RCC 7860 (cell line): ENCODE measurements at regions not wholly inside any gene's neighbourhood (a gene's known extent, or its start where the extent isn't known, plus 50 kb on each side); places are given as distances from the start of the nearest gene placed in this dataset.
"Not testable (repeated sequence)": the region's sequence is repeated elsewhere in the genome, so short reads cannot be mapped to it uniquely, and the experiment has no call there.

Source experiments
- DNase-seq: peaks from one replicate; pipeline ENCODE4 v3.0.0-alpha.2; 2015; ENCODE audit warnings: low spot score
- FAIRE-seq: peaks from 2 replicates; lab custom pipeline; 2012; peaks lifted over from hg19 to GRCh38; lab: Jason Lieb, UNC

DNA sequence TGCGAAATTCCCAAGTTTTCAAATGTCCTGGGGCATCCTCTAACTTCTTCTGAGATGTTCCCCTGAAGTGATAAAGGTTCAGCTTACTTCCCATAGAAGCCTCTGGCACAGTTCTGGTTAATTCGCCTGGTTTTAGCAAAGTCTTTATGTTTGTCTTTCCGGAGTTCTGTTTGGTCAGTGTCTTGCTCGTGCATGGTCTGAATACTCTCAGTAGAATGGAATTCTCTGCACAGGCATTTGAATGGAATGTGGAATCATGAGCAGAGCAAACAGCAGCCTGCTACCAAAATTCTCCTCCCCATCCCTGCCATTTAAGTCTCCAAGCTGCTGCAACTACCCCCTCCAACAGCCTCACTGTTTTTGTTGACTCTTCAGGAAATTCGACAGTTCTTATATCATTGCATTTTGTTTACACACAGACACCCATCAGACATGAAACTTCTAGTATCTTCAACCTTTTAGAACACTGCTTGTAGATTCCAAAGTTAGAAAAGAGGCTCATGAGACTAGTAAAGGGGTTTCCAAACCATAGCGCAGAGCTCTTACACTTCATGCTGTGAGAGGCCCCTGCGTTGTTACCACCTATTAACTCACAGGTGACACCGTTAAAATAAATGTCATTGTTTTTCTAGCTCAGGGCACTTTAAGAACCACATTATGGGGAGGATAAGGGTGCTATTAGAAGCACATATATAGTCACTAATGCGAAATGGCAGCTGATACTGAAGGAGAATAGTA is 129.7 kb downstream of the PLCE1 start:
- peak; percentile 78 for DNase-seq
- peak; percentile 71 for FAIRE-seq

DNA sequence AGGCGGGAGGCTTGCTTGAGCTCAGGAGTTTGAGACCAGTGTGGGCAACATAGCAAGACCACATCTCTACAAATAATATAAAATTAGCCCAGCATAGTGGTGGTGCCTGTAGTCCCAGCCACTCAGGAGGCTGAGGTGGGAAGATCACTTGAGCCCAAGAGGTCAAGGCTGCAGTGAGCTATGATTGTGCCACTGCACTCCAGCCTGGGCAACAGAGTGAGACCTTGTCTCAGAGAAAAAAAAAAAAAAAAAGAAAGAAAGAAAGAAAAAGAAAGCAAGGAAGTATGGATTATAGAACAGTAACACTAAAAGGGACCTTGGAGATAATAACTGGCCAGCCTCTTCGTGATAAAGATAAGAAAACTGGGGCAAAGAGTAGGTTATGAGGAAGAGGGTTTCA is 130.4 kb downstream of the PLCE1 start:
- not testable (repeated sequence) for DNase-seq, FAIRE-seq

DNA sequence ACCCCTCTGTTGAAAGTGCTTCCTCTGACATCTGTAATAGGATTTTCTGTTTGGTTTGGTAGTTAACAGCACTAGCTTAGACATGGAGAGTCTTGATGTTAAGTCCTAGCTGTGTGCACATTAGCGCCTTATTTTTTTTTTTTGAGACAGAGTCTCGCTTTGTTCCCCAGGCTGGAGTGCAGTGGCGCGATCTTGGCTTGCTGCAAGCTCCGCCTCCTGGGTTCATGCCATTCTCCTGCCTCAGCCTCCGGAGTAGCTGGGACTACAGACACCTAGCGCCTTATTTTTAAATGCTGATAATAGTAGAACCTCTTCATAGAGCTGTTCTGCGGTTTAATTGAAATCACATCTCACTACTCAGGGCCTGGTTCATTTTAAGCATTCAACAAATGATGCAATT is 131.5 kb downstream of the PLCE1 start:
- DNase-seq, FAIRE-seq: not testable (repeated sequence)

GRCh38 chr10:94125856-94126255 is 132.1 kb downstream of the PLCE1 start:
- no peak for FAIRE-seq
- no peak for DNase-seq

GRCh38 chr10:94129393-94130130 is 135.8 kb downstream of the PLCE1 start:
- DNase-seq, result peak; percentile 42
- FAIRE-seq, result peak; percentile 7

DNA sequence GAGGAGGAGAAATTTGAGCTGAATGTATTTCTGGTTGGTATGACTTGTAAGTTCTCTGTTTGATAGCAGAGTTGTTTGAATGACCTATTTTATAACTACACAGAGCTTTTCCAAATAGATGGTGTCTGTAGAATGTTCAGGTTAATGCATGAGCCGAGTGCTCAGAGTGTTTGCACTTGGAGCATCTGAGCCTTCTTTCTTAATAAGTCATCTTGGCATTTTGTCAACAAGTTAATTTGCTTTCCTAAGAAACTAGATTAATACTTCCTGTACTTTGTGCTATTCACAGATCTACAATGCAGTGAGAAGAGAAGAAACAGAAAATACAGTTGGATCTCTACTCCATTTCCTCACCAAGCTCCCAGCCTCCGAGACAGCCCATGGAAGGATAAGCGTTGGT is 138.2 kb downstream of the PLCE1 start:
- DNase-seq (no peak), FAIRE-seq (no peak)

DNA sequence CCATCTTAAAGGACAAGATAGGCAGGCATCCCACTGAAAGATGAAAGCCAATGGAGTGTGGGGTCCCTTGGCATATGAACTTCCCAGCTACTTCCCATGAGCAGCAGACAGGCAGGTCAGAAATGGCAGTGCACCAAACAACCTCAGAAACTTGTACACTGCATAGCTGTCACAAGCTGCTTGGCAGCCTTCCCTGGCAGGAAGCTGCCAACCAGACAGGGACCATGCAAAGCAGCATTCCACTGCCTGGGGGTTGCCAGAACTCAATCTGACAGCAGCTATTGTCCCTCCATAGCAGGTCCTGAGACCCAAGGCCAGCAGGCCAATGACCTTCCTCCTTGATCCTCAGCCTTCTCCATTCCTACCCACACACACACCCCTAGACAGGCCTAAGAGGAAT is 139.5 kb downstream of the PLCE1 start:
- FAIRE-seq (no peak), DNase-seq (no peak)

DNA sequence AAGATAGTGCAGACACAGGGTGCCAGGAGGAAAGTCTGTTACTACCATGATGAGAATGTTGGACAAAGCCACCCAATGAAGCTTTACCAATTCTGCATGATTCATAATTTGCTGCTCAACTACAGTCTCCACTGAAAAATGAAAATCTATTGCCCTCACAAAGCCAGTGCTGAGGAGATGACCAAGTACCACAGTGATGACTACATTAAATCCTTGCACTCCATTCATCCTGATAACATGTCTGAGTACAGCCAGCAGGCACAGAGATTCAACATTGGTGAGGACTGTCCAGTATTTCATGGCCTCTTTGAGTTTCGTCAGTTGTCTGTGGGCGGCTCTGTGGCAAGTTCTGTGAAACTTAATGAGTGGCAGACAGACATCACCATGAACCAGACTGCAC is 144.0 kb downstream of the PLCE1 start:
- no peak for FAIRE-seq
- DNase-seq, result no peak

- no peak for FAIRE-seq
- DNase-seq, result no peak
Measured at GRCh38 chr10:94138391-94138790, 144.7 kb downstream of the PLCE1 start.

GRCh38 chr10:94143261-94143660 is 149.5 kb downstream of the PLCE1 start:
- peak; percentile 22 for FAIRE-seq
- no peak for DNase-seq

GRCh38 chr10:94146313-94146712 is 152.6 kb downstream of the PLCE1 start:
- FAIRE-seq (no peak), DNase-seq (no peak)

- no peak for FAIRE-seq
Measured at GRCh38 chr10:94146746-94147145, 153.0 kb downstream of the PLCE1 start.

DNA sequence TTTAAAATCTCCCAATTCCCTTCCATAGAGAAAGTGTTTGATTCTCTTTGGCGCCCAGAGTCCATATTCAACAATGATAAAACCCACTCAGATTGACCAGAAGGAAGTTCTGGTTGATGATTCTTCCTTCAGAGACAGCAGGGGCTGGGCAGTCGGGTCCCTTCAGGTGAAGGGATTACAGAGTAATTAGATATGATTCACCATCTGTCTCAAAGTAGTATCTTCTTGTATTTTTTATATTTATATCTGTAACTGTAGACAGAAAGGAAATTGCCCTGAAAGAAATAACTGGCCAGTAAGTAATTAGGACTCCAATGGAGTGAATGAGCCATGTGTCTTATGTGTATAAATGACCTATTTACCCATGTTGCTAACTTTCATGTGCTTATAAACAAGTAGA is 156.0 kb downstream of the PLCE1 start:
- DNase-seq (no peak), FAIRE-seq (no peak)

More at GRCh38 chr10:94146746-94147145, 153.0 kb downstream of the PLCE1 start:
- DNase-seq, result no peak

DNA sequence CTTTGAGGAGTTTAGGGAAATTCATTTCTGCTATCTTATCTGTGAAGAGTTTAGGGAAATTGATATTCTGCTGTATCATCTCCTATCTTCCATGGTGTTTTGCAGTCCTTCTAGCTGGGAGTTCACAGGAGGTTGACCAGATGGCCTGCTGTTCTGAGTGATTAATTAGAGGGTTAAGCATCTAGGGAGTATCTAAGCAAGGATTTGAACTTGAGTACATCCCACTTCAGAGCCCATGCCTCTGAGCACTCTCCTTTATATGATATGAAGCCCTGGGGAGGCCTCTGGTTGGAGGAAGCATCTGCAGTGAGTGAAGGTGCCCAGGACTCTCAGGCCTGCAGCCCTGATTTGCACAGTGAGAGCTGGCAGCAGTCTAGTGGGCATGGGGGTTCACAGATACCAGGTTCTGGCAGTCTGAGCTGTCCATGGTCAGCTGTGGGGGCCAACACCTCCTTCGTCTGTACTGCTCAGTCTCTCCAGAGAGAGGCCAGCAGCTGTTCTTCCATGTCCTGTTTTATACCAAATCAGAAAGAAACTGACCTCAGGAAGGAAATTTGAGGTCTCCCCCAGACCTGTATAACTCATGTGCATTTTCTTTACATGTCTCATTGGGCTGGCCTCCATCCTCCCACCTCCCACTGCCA is 156.9 kb downstream of the PLCE1 start:
- FAIRE-seq (no peak), DNase-seq (no peak)

DNA sequence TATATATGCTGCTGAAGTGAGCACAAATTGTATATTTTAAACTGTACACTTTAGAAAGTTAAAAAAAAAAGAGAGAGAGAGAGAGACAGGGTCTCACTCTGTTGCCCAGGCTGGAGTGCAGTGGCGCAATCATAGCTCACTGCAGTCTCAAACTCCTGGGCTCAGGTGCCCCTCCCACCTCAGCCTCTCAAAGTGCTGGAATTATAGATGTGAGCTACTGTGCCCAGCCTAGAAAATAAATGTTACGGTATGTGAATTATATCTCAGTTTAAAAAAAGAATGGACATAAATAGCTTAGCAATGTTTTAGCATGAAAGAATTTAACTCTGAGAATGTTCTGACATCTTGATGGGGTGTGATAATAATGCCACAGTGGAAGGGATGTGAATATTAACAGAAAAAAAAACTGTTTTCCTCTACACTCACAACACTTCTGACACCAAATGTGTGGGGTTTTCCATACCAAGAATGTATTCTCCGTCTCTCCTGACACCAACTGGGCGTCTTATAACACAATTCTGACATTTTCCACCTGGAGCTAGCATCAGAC is 162.1 kb downstream of the PLCE1 start:
- DNase-seq (no peak), FAIRE-seq (no peak)

DNA sequence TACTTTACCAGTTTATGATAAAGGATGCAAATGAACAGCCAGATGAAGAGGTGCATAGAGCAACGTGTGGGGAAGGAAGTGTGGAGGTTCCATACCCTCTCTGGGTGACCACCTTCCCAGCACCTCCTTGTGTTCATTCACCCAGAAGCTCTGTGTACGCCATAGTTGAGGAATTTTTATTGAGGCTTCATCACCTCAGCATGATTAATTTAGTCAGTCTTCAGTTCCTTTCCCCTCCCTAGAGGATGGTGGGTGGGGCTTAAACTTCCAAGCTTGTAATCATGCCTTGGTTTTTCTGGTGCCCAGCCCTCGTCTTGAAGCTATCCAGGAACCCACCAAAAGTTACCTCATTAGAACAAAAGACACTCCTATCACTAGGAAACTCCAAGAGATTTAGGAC is 162.7 kb downstream of the PLCE1 start:
- no peak for FAIRE-seq

GRCh38 chr10:94165158-94165611 is 171.5 kb downstream of the PLCE1 start:
- not testable (repeated sequence) for DNase-seq, FAIRE-seq

More for the DNA sequence above, 162.7 kb downstream of the PLCE1 start:
- DNase-seq, result no peak

- FAIRE-seq (no peak), DNase-seq (no peak)
Measured at GRCh38 chr10:94172332-94172731, 178.6 kb downstream of the PLCE1 start.

- no peak for FAIRE-seq
- no peak for DNase-seq
Measured at GRCh38 chr10:94173594-94173993, 179.9 kb downstream of the PLCE1 start.

GRCh38 chr10:94174838-94175237 is 181.1 kb downstream of the PLCE1 start:
- FAIRE-seq (no peak), DNase-seq (no peak)
